Psoas muscle (tissue), 7 donors: ENCODE measurements at regions not wholly inside any gene's neighbourhood (a gene's known extent, or its start where the extent isn't known, plus 50 kb on each side); places are given as distances from the start of the nearest gene placed in this dataset.

Experiments used
- ATAC-seq, 4 donors: fragments of 200-7000 bp; cut with Tn5 transposase; one replicate each; pipeline ENCODE4 v1.9.1; 2020; ENCODE audit warnings: moderate library complexity in 3 of 4, mild to moderate bottlenecking in 2 of 4
- DNase-seq, 2 donors: peaks; one replicate each; pipeline ENCODE4 v3.0.0-alpha.2; 2020
- H3K27ac ChIP-seq: fragments of 200-600 bp; one replicate; pipeline ENCODE4 v1.8.0; 2022
- H3K27me3 ChIP-seq, 3 donors: fragments of 200-600 bp in 1 of 3; one replicate each; pipeline versions ENCODE4 v1.6.1 to v1.8.0; 2013 to 2022; ENCODE audit warnings: low read length in 2 of 3, mild to moderate bottlenecking in 2 of 3, moderate library complexity in 1 of 3; ENCODE audit not compliant: insufficient read depth in 3 of 3
- H3K36me3 ChIP-seq, 2 donors: fragments of 200-600 bp in 1 of 2; one replicate each; pipeline versions ENCODE4 v1.6.1 to v1.8.0; 2013 to 2022; ENCODE audit warnings: low read depth in 1 of 2, mild to moderate bottlenecking in 1 of 2, moderate library complexity in 1 of 2; ENCODE audit not compliant: insufficient read depth in 1 of 2
- H3K4me1 ChIP-seq: fragments of 200-600 bp; one replicate; pipeline ENCODE4 v1.8.0; 2022
- H3K4me3 ChIP-seq: fragments of 200-600 bp; one replicate; pipeline ENCODE4 v1.8.0; 2022; ENCODE audit warnings: mild to moderate bottlenecking
- H3K9me3 ChIP-seq: fragments of 200-600 bp; one replicate; pipeline ENCODE4 v1.8.0; 2022
- CTCF ChIP-seq: fragments of 200-600 bp; IDR thresholded peaks from one replicate; pipeline ENCODE4 v1.8.0; 2022; ENCODE audit warnings: antibody characterized with exemption
- WGBS, 3 donors: extraction: QIAGEN DNeasy Blood & Tissue Kit; methylation state at CpG; one replicate each; pipeline versions ENCODE4 v1.1.6 to v1.1.7; 2013; 5-methylcytosine and 5-hydroxymethylcytosine counted together
- intact Hi-C, 2 donors: fragments of 100-400 bp; cut with DNase I; formaldehyde crosslinking; loops; one replicate each; pipeline versions ENCODE4 v1.11.0 to v1.14.2; 2022
- donor health status: healthy with polysubstance abuse.
- donor health status: DM: no; HTN: no; CAD: no; lungs with moderate emphysema.
- donor health status: Bipolar disorder and iron deficiency.
- donor health status: healthy.
- donor health status: DM: yes; HTN: yes; CAD: no.
- donor health status: DM: no; HTN: no; CAD: no.
- donor health status: DM: yes; HTN: yes; CAD: no.

DNA sequence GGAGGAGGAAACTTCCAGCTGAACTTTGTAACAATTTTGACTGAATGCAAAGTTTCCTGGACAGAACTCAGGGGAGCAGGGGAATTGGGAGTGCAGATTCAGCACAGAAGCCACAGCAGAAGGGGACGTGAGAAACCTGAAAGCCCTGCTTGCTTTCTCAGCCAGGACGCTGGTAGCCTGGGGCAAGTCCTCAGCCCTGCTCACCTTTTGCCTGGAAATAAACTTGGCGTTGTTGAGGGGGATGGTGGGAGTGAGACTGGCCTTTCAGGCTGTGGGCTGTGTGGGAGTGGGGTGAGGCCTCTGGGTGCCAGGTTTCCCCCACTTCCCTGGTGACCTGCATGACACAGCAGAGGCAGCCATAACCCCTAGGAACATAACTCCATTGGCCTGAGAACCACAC, 238.1 kb upstream of the HS3ST5 start:
- ATAC-seq (no peak), DNase-seq (no peak)
- Histone ChIP-seq H3K27me3 (no peaks in the 10 kb centered on the region), H3K9me3 (no peaks in the 10 kb centered on the region), H3K4me1 (no peaks in the 10 kb centered on the region), H3K27ac (no peak overlapping the region), H3K4me3 (no peak overlapping the region), H3K36me3 (no peaks in the 10 kb centered on the region)
- TF ChIP-seq CTCF = no peak
- intact Hi-C loops = no loop called here
- 63 to 83% (median 73%) methylated on average over 3 of the region's 3 CpGs for WGBS, 3 donors

GRCh38 chr6:114579486-114579885, 236.7 kb upstream of the HS3ST5 start:
- Histone ChIP-seq H3K36me3 (no peaks in the 10 kb centered on the region), H3K27me3 (no peaks in the 10 kb centered on the region), H3K4me3 (no peak overlapping the region), H3K9me3 (no peaks in the 10 kb centered on the region), H3K27ac (no peak overlapping the region), H3K4me1 (no peaks in the 10 kb centered on the region)
- DNase-seq = no peak
- TF ChIP-seq CTCF = no peak
- no peak for ATAC-seq
- intact Hi-C loops = no loop called here

DNA sequence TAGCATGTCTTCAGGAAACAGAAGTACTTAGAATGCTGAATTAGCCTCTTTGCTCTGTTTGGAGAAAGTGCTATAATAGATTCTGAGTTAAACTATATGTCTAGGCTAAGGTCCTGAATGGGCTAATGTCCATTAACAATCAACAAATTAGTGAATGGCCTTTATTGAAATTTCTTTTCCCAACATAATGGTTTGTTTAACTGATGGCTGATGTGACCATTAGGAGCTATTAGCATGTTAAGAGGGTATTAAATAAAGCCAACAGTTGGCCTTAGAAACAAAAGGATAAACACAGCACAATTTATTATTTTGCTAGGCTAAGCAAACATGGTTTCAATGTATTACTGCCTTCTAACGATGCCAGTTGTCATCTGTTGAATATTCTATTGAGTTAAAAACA, 234.3 kb upstream of the HS3ST5 start:
- no peaks in the 10 kb centered on the region for H3K4me1 ChIP-seq
- intact Hi-C loops = no loop called here
- 35 to 44% (median 37%) methylated on average over 1 of the region's 1 CpG for WGBS, 3 donors
- DNase-seq = no peak
- no peaks in the 10 kb centered on the region for H3K9me3 ChIP-seq
- TF ChIP-seq CTCF = no peak
- no peaks in the 10 kb centered on the region for H3K36me3 ChIP-seq
- H3K4me3 ChIP-seq = no peak overlapping the region
- no peak overlapping the region for H3K27ac ChIP-seq
- no peaks in the 10 kb centered on the region for H3K27me3 ChIP-seq
- no peak for ATAC-seq

GRCh38 chr6:114576330-114576729, 233.5 kb upstream of the HS3ST5 start:
- Histone ChIP-seq H3K27me3 (no peaks in the 10 kb centered on the region), H3K4me1 (no peaks in the 10 kb centered on the region), H3K9me3 (no peaks in the 10 kb centered on the region), H3K36me3 (no peaks in the 10 kb centered on the region), H3K4me3 (no peak overlapping the region), H3K27ac (no peak overlapping the region)
- no peak for DNase-seq
- no peak for ATAC-seq
- no peak for TF ChIP-seq CTCF
- WGBS, 3 donors = 77% methylated on average over 4 of the region's 4 CpGs
- intact Hi-C loops = no loop called here

- H3K9me3 ChIP-seq = no peaks in the 10 kb centered on the region
- WGBS, 3 donors = 16 to 20% (median 20%) methylated on average over 3 of the region's 3 CpGs
- H3K27me3 ChIP-seq = no peaks in the 10 kb centered on the region
- H3K4me1 ChIP-seq = no peaks in the 10 kb centered on the region
- DNase-seq (no peak), ATAC-seq (no peak)
- no peaks in the 10 kb centered on the region for H3K36me3 ChIP-seq
- no peak overlapping the region for H3K4me3 ChIP-seq
- H3K27ac ChIP-seq = no peak overlapping the region
- intact Hi-C loops = no loop called here
- TF ChIP-seq CTCF = no peak
Measured at GRCh38 chr6:114569669-114570068, 226.8 kb upstream of the HS3ST5 start.
